ENCODE measurements at regions not wholly inside any gene's neighbourhood (a gene's known extent, or its start where the extent isn't known, plus 50 kb on each side); places are given as distances from the start of the nearest gene placed in this dataset.

GRCh38 chr20:12744037-12744436 lies 264.7 kb upstream of the SPTLC3 start:
- TF ChIP-seq CTCF (IDR thresholded peaks at IDR 0.05; ENCODE audit: extremely low read depth in 1 of 2, insufficient read depth in 1 of 2, low read depth in 1 of 2, low read length in 2 of 2) = no peak
- TF ChIP-seq EZH2 (IDR thresholded peaks at IDR 0.05; ENCODE audit: borderline replicate concordance, low read depth, low read length, severe bottlenecking) = no peak
- TF ChIP-seq POLR2AphosphoS5 (IDR thresholded peaks at IDR 0.05; ENCODE audit: insufficient read depth, low read depth, low read length) = no peak
- no peak for TF ChIP-seq MAX (IDR thresholded peaks at IDR 0.05; ENCODE audit: insufficient read depth, insufficient read length)
- no peak for TF ChIP-seq JUN (IDR thresholded peaks at IDR 0.05; ENCODE audit: borderline replicate concordance, insufficient read depth, insufficient read length, low read depth)
- TF ChIP-seq POLR2A (IDR thresholded peaks at IDR 0.05; ENCODE audit: low read depth, low read length) = no peak
- TF ChIP-seq GATA2 (IDR thresholded peaks at IDR 0.05; ENCODE audit: insufficient read depth, insufficient read length, low read depth, low read length) = no peak
- no peak for TF ChIP-seq MYC (IDR thresholded peaks at IDR 0.05; ENCODE audit: low read depth, low read length)
